NCI-H2107 treated with DMSO at 0.1 percent for 48 hours (cell line): ENCODE measurements at regions not wholly inside any gene's neighbourhood (a gene's known extent, or its start where the extent isn't known, plus 50 kb on each side); places are given as distances from the start of the nearest gene placed in this dataset.

Source experiments
- DNase-seq: peaks from one replicate; lab custom pipeline; 2025; ENCODE audit not compliant: unreplicated experiment; lab: John Stamatoyannopoulos, UW

- DNase-seq, result no peak
These were observed 468.1 kb downstream of the IPMK start for GRCh38 chr10:57799625-57800024.

- no peak for DNase-seq
These were observed 468.9 kb downstream of the IPMK start for GRCh38 chr10:57798830-57799229.

- DNase-seq, result no peak
These were observed 476.1 kb downstream of the IPMK start for GRCh38 chr10:57791546-57791945.

DNA sequence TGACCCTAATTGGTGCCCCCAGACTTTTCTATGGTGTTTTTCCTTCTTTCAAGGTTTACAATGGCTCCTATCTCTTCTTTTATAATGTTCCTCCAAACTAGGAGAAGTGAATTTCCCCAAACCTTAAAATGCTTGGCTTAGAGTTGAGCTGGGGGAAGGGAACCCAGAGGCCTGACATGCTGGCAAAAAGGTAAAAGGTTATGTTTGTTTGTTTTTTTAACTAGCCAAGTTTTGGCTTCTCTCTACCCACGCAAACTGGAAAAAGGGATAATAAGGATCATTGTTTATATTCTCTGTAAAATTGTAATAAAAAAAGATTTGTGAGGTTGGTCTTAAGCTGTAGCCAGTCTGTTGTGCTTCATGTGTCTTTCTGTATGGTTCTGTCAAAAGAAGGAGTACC, 477.0 kb downstream of the IPMK start:
- DNase-seq, result no peak

- DNase-seq, result no peak
These were observed 479.6 kb downstream of the IPMK start for GRCh38 chr10:57788117-57788516.

DNA sequence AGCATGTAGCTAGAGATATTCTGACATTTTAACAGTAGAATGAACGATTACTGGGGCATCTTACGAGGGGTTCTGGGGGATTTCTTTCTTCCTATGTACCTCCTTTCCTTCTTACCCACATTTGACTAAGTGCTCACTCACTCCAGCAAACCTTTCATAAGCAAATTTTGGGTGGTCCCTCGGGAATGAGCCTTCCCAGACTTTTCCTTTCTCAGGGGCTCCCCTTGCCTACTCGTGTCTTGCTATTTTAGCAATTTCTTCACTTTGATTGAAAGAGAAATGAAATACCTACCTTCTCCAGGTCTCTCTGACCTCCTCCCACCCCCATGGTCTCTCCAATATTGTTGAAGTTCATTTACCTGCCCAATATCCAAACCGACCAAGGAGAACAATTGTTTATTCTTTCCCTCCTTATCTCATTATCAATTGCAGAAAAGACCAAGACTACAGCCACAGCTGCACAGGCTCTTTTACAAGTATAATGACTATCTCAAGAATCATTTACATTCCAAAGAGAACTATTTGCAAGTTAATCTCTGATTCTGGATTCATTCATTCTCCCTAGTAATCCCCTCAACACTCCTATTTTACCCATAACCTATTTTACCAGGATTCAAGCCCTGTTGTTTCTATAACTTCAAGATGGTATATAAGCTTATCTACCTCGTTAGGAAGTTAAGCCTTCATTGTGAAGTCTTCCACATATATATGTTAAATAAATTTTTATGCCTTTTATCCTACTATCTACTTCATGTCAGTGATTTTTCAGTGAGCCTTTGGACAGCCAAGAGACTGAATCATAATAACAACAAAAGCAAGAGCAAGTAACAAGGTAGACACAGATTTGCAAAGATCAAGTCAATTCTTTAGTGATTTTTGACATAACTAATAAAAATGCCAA, 480.6 kb downstream of the IPMK start:
- no peak for DNase-seq

- no peak for DNase-seq
These were observed 481.4 kb downstream of the IPMK start for GRCh38 chr10:57786331-57786730.

- no peak for DNase-seq
These were observed 482.1 kb downstream of the IPMK start for GRCh38 chr10:57785546-57785945.

DNA sequence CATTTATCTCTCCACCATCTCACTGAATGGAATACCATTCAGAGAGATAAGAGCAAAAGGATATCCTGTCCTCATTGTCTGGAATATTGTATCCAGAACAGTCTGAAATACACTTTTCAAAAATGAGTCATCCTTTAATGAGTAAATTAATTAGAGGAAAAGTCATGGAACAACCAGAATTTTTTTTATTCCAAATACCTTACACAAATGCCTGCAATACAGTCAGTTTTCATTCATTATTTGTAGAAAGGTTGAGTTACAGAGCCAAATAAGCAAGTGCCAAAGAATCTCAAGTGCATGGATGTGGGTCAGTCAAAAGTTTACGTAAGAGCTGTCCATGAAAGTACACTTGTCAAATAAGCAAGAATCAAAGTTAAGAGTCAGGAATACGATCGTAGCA, 482.6 kb downstream of the IPMK start:
- no peak for DNase-seq

DNA sequence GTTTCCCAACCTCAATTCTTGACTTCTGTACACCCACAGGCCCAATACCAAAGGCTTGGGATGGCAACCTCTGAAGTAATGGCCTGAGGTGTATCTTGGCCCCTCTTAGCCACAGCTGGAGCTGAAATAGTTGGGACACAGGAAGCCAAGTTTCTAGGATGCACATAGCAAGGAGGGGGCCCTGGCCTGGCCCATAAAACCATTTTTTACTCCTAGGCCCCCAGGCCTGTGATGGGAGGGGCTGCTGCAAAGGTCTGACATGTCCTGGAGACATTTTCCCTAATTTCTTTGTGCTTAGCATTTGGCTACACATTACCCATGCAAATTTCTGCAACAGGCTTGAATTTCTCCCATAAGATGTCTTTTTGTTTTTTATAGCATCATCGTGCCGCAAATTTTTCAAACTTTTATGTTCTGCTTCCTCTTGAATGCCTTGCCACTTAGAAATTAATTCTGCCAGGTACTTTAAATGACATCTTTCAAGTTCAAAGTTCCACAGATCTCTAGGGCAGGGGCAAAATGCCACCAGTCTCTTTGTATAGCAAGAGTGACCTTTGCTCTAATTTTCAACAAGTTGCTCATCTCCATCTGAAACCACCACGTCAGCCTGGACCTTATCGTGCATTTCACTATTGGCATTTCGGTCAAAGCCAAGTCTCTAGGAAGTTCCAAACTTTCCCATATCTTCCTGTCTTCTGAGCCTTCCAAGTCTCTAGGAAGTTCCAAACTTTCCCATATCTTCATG, 490.8 kb downstream of the IPMK start:
- no peak for DNase-seq

DNA sequence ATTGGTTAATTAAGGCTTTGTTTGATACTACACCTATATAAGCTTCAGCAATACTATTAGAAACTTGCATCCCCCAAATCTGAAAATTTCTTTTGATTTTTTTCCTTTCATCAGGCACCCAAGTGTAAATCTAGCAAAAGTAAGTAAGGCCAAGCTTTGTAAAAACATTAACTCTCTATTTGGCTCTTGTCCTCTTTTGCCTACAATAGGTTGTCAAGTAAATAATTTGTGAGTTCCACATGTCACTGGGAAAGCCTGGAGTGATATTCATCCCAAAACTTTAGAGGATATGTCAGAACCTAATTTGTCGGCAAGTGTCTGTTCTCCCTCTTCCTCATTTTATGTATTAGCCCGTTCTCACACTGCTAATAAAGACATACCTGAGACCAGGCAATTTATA, 492.4 kb downstream of the IPMK start:
- DNase-seq, result no peak

DNA sequence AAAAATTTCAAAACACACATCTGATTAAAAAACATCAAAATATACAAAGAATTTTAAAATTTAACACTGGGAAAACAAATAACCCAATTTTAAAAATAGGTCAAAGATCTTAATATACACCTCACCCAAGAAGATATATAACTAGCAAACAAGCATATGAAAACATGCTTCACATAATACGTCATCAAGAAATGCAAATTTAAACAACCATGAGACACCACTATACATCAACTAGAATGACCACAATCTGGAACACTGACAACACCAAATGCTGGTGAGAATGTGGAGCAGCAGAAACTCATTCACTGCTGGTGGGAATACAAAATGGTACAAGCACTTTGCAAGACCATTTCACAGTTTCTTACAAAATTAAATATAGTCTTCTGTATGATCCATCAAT, 498.4 kb downstream of the IPMK start:
- DNase-seq, result no peak

DNA sequence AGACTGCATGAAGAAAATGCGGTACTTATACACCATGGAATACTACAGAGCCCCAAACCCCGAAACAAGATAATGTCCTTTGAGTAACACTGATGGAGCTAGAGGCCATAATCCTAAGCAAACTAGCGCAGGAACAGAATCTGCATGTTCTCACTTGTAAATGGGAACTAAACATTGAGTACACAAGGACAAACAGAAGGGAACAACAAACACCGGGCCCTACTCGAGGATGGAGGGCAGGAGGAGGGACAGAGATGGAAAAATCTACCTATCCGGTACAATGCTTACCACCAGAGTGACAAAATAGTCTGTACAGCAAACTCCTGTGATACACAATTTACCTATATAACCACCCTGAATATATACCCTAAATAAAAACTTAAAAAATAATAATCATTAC, 507.9 kb downstream of the IPMK start:
- no peak for DNase-seq

DNA sequence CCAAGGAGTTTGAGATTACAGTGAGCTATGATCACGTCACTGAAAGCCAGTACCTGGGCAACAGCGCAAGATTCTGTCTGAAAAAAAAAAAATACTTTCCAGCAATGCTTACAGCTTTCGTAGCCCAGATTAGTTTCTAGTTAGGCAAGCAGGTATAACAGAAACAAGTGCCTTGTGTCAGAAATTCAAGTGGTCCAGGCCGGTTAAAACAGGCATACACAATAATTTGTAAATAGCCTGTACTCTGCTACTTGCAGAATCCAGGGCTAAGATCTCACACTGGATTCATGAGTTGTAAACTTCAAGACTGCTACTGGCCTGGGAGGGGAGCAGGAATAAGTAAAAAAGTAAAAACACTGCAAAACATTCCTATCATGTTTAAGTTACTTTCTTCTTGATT, 512.9 kb downstream of the IPMK start:
- DNase-seq, result no peak

DNA sequence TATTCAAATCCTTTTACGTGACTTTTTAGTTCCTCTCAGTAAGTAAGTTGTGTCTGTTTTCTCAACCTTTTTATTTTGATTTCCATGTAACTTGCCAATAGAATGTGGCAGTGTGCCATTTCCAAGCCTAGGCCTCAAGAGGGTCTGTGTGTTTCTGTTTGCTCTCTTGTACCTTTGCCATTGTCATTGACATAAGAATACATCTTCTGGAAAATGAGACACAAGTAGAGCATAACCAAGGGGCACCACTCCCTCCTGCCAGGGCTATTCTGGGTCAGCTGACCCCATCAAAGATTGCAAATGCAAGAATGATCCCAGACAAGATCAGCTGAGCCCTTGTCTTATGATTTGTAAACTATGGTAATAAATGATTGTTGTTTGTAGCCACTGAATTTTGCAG, 524.0 kb downstream of the IPMK start:
- DNase-seq, result no peak

DNA sequence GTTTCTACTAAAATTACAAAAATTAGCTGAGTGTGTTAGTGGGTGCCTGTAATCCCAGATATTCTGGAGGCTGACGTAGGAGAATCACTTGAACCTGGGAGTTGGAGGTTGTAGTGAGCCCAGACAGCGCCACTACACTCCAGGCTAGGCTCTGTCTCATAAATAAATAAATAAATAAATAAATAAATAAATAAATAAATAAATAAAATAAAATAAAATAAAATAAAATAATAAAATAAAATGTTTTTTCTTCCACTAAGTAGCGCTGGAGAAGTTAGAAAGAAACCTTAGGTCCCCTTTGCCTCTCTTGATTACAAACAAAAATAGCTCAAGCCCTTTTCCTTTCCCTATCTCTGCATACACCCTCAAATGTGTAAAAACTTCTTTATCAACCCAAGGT, 525.9 kb downstream of the IPMK start:
- no peak for DNase-seq

- no peak for DNase-seq
These were observed 544.4 kb downstream of the IPMK start for GRCh38 chr10:57723305-57723704.

DNA sequence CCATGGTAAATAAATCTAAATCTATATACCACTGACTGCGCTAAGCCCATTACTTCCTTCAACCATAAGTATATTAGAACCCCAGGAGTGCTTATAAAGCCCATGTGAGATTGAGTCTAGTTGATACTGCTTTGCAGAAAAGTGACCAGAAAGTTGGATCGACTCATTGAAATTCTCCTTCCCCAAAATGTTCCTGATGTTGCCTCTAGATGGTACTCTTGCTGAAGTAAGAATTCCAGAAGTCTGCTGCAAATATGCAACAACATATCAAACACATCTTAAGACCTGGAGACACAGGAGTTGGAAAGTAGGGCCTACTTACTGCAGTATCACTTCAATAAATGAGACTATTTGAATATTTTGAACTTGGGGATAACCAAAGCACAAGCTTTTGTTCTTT, 550.8 kb downstream of the IPMK start:
- no peak for DNase-seq

- DNase-seq, result no peak
These were observed 552.5 kb downstream of the IPMK start for GRCh38 chr10:57715233-57715632.

DNA sequence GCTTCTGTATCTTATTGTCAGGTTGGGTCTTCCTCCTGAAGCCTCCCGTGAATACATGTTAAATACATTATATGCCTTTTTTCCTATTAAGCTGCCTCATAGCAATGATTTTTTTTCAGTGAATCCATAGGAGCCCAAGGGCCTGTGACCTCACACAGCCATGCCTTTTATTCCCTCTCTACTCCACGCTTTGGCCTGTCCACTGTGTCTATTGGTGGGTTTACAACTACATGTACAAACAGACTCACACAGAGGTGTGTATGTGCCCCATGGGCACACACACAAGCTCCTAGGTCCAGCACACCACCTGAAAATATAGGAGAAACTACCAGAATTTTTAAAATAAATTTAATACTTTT, 560.4 kb downstream of the IPMK start:
- no peak for DNase-seq

- DNase-seq, result no peak
These were observed 561.0 kb downstream of the IPMK start for GRCh38 chr10:57706576-57707299.

GRCh38 chr10:57706016-57706415, 561.7 kb downstream of the IPMK start:
- DNase-seq, result no peak
